Nephron progenitor cell (in vitro differentiated cells): ENCODE measurements at regions not wholly inside any gene's neighbourhood (a gene's known extent, or its start where the extent isn't known, plus 50 kb on each side); places are given as distances from the start of the nearest gene placed in this dataset.

ENCODE experiments used
- DNase-seq: peaks from one replicate; pipeline ENCODE4 v3.0.0; 2021
- H3K27ac Mint-ChIP-seq: 2 replicates; pipeline ENCODE4 v1.8.0; 2021; ENCODE audit warnings: mild to moderate bottlenecking, moderate library complexity, mixed read lengths
- H3K27me3 Mint-ChIP-seq: 2 replicates; pipeline ENCODE4 v1.8.0; 2021; ENCODE audit warnings: mild to moderate bottlenecking, low read depth, mixed read lengths; ENCODE audit not compliant: poor library complexity
- H3K36me3 Mint-ChIP-seq: 2 replicates; pipeline ENCODE4 v1.8.0; 2021; ENCODE audit warnings: low read depth, mixed read lengths
- H3K4me1 Mint-ChIP-seq: 2 replicates; pipeline ENCODE4 v1.8.0; 2021; ENCODE audit warnings: mixed read lengths
- H3K4me3 Mint-ChIP-seq: 2 replicates; pipeline ENCODE4 v1.8.0; 2021; ENCODE audit warnings: mild to moderate bottlenecking, moderate library complexity, mixed read lengths
- H3K9me3 Mint-ChIP-seq: 2 replicates; pipeline ENCODE4 v1.8.0; 2021; ENCODE audit warnings: mild to moderate bottlenecking, moderate library complexity, mixed read lengths
- TF ChIP-seq, protein P1 (sequence below): fragments of 200-600 bp; sonication (generic); IDR thresholded peaks from 2 replicates; pipeline ENCODE4 v1.5.0; 2021; ENCODE audit warnings: antibody characterized with exemption

DNA sequence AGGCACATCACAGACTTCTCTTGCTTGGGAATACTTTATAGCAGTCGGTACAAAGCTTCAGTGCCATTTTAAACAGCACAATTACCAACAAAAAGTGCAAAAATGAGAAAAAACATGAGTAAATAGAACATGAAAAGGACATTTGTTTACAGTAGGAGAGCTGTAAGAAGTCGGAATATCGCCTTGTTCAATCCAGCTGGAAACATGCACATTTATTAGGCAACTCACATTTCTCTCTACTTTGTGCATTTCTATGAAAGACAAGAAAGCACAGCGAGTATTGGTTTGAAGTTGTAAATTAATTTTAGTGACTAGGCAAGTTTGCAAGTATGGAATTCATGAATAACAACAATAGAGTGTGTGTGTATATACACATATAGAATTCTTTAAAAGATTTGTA lies 484.7 kb downstream of the DACH1 start:
- Mint-ChIP-seq H3K36me3 (no peaks in the 10 kb centered on the region), H3K9me3 (peaks cover 13% of the 10 kb centered on the region), H3K4me3 (no peak overlapping the region), H3K27ac (no peak overlapping the region), H3K4me1 (peaks cover 6% of the 10 kb centered on the region), H3K27me3 (no peaks in the 10 kb centered on the region)
- TF ChIP-seq, protein P1, sequence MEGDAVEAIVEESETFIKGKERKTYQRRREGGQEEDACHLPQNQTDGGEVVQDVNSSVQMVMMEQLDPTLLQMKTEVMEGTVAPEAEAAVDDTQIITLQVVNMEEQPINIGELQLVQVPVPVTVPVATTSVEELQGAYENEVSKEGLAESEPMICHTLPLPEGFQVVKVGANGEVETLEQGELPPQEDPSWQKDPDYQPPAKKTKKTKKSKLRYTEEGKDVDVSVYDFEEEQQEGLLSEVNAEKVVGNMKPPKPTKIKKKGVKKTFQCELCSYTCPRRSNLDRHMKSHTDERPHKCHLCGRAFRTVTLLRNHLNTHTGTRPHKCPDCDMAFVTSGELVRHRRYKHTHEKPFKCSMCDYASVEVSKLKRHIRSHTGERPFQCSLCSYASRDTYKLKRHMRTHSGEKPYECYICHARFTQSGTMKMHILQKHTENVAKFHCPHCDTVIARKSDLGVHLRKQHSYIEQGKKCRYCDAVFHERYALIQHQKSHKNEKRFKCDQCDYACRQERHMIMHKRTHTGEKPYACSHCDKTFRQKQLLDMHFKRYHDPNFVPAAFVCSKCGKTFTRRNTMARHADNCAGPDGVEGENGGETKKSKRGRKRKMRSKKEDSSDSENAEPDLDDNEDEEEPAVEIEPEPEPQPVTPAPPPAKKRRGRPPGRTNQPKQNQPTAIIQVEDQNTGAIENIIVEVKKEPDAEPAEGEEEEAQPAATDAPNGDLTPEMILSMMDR = no peak
- DNase-seq = no peak

DNA sequence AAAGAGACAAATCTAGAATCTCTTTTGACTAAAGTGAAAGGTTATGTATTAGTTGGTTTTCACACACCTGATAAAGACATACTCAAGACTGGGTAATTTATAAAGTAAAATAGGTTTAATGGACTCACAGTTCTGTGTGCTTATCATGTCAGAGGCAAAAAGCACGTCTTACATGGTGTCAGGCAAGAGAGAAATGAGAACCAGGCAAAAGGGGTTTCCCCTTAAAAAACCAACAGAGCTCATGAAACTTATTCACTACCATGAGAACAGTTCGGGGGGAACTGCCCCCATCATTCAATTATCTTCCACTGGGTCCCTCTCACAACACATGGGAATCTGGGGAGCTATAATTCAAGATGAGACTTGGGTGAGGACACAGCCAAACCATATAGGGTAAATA lies 486.8 kb downstream of the DACH1 start:
- Mint-ChIP-seq H3K4me3 (no peak overlapping the region), H3K9me3 (peaks cover 4% of the 10 kb centered on the region), H3K36me3 (no peaks in the 10 kb centered on the region), H3K4me1 (peaks cover 6% of the 10 kb centered on the region), H3K27me3 (no peaks in the 10 kb centered on the region), H3K27ac (no peak overlapping the region)
- no peak for DNase-seq
- TF ChIP-seq, protein P1 = no peak

DNA sequence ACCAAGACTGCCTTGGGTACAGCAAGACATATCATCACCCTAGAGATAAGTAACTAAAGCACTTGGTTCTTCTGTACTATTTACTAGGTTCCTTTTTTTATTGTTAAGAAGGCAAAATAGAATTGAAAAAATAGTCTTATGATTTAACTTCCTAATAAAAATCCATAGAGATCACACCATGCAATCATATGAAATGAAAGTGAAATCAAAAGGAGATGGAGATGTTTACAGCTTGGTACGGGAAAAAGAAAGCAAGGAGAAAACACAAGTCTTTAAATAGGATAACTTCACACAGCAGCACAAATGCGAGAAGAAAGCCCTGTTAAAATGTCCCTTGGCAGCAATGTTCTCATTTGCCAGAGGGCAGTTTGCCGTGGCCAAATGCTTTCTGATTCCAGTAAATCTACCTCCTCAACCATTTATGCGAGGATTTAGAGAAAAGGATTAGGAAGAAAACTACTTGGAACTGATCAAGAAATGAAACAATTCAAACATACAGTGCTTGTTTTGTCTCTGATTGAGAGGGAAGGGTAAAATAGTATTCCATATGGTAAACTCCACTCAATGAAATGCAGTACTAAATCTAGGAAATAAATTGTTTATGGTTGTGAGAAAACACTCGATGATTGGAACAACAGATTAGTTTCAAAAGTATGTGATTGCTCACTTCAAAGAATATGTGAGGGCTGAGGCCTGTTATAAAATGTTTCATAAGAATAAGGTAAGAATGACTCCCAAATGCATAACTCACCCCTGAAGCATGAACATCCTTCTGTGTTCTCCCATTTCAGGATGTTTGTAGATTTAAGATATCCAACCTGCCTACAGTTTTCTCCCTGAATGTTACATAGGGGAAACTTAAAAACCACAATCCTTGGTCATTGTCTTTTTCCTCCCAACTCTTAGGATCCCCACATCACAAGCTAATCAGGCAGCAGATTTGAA lies 487.8 kb downstream of the DACH1 start:
- Mint-ChIP-seq H3K4me3 (no peak overlapping the region), H3K36me3 (no peaks in the 10 kb centered on the region), H3K4me1 (peaks cover 13% of the 10 kb centered on the region), H3K27ac (no peak overlapping the region), H3K27me3 (no peaks in the 10 kb centered on the region), H3K9me3 (peaks cover 4% of the 10 kb centered on the region)
- TF ChIP-seq, protein P1 = no peak
- DNase-seq = no peak

DNA sequence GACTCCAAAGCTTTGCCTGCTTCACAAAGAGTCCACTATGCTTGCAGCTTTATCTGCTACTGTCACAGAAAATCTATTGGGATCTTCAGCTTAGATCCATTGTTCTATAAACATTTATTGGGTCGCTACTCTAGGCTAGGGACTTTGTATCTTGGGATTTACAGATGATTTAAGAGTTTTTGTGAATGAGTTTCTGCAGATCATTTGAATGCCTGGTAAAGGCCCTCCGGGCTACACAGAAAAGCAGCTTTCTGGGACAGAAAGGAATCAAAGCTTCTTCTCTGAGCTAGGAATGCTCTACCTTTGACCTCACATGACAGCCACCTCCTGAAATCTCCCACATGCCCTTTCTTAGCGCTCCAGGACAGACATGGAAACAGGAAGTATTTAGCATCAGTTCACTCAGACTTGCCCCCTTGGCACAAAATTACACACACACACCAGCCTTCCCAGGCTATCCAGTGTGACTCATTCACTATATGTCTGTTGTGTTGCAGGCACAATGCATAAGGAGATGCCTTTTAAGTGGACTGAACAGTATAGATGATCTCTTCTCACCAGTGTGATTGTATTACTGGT lies 492.4 kb downstream of the DACH1 start:
- H3K27ac Mint-ChIP-seq = peak overlapping the region; percentile 44
- H3K9me3 Mint-ChIP-seq = no peaks in the 10 kb centered on the region
- no peaks in the 10 kb centered on the region for H3K27me3 Mint-ChIP-seq
- H3K4me3 Mint-ChIP-seq = no peak overlapping the region
- TF ChIP-seq, protein P1 = no peak
- no peak for DNase-seq
- H3K4me1 Mint-ChIP-seq = peaks cover 9% of the 10 kb centered on the region
- no peaks in the 10 kb centered on the region for H3K36me3 Mint-ChIP-seq

DNA sequence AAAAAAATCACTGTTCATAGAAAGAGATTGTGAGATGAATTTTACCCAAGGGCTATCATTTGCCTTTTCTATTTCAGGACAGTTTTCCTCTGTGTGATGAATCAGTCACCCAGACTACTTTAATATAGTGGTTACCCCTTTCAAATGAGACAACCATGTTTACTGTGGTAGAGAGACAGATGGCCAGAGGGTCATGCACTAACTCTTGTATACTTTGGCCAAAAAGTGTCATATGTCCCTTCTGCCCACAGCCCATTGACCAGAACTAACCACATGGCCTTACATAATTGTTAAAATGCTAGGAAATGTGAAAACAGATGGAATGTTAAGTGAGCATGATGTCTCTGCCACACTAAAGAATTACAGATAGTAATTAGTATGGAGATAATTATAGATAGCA lies 498.7 kb downstream of the DACH1 start:
- Mint-ChIP-seq H3K27ac (no peak overlapping the region), H3K36me3 (no peaks in the 10 kb centered on the region)

More for the DNA sequence above, 498.7 kb downstream of the DACH1 start:
- Mint-ChIP-seq H3K9me3 (no peaks in the 10 kb centered on the region), H3K4me3 (no peak overlapping the region), H3K27me3 (no peaks in the 10 kb centered on the region), H3K4me1 (no peaks in the 10 kb centered on the region)
- TF ChIP-seq, protein P1 = no peak
- DNase-seq = no peak
